HG03039 (cell line): ENCODE measurements at regions not wholly inside any gene's neighbourhood (a gene's known extent, or its start where the extent isn't known, plus 50 kb on each side); places are given as distances from the start of the nearest gene placed in this dataset.

Source experiments
- ATAC-seq: cut with Tn5 transposase; IDR thresholded peaks from one replicate; pipeline ENCODE4 v1.9.1; 2021; ENCODE audit warnings: mild to moderate bottlenecking, moderate library complexity; ENCODE audit not compliant: unreplicated experiment

GRCh38 chr2:226581661-226582060, 218.0 kb downstream of the IRS1 start:
- ATAC-seq: no peak

GRCh38 chr2:226581004-226581403, 218.6 kb downstream of the IRS1 start:
- no peak for ATAC-seq

- no peak for ATAC-seq
Measured at GRCh38 chr2:226580403-226580802, 219.2 kb downstream of the IRS1 start.

- ATAC-seq: no peak
Measured at GRCh38 chr2:226579519-226579918, 220.1 kb downstream of the IRS1 start.

- no peak for ATAC-seq
Measured at GRCh38 chr2:226578879-226579278, 220.7 kb downstream of the IRS1 start.

GRCh38 chr2:226578373-226578772, 221.2 kb downstream of the IRS1 start:
- no peak for ATAC-seq

GRCh38 chr2:226575928-226576327, 223.7 kb downstream of the IRS1 start:
- ATAC-seq: no peak

- no peak for ATAC-seq
Measured at GRCh38 chr2:226573158-226573557, 226.5 kb downstream of the IRS1 start.

GRCh38 chr2:226564667-226565066, 235.0 kb downstream of the IRS1 start:
- no peak for ATAC-seq

- no peak for ATAC-seq
Measured at GRCh38 chr2:226561962-226562361, 237.7 kb downstream of the IRS1 start.

GRCh38 chr2:226560325-226560724, 239.3 kb downstream of the IRS1 start:
- no peak for ATAC-seq

GRCh38 chr2:226559536-226559935, 240.1 kb downstream of the IRS1 start:
- no peak for ATAC-seq

- no peak for ATAC-seq
Measured at GRCh38 chr2:226558418-226558817, 241.2 kb downstream of the IRS1 start.

- no peak for ATAC-seq
Measured at GRCh38 chr2:226556050-226556449, 243.6 kb downstream of the IRS1 start.

GRCh38 chr2:226554701-226555100, 244.9 kb downstream of the IRS1 start:
- no peak for ATAC-seq

GRCh38 chr2:226553333-226553732, 246.3 kb downstream of the IRS1 start:
- no peak for ATAC-seq

- no peak for ATAC-seq
Measured at GRCh38 chr2:226552571-226553285, 246.9 kb downstream of the IRS1 start.

GRCh38 chr2:226551522-226552250, 247.9 kb downstream of the IRS1 start:
- no peak for ATAC-seq

- ATAC-seq: no peak
Measured at GRCh38 chr2:226550801-226551200, 248.8 kb downstream of the IRS1 start.

- no peak for ATAC-seq
Measured at GRCh38 chr2:226548732-226549131, 250.9 kb downstream of the IRS1 start.

- no peak for ATAC-seq
Measured at GRCh38 chr2:226544596-226545210, 254.9 kb downstream of the IRS1 start.
